ENCODE measurements at regions not wholly inside any gene's neighbourhood (a gene's known extent, or its start where the extent isn't known, plus 50 kb on each side); places are given as distances from the start of the nearest gene placed in this dataset.

GRCh38 chr4:110797486-110797885, 174.6 kb upstream of the PITX2 start:
- TF ChIP-seq CTCF (IDR thresholded peaks at IDR 0.05) (no peak), REST (IDR thresholded peaks at IDR 0.05; ENCODE audit: insufficient read depth in 1 of 2, low read depth in 2 of 2, low read length in 1 of 2) (no peak), SIN3A (IDR thresholded peaks at IDR 0.05; ENCODE audit: borderline replicate concordance, insufficient read depth, low read depth, low read length) (no peak), POLR2AphosphoS5 (IDR thresholded peaks at IDR 0.05; ENCODE audit: low read depth, low read length) (no peak)
